Skin of body (tissue), 1 donor: ENCODE measurements at regions not wholly inside any gene's neighbourhood (a gene's known extent, or its start where the extent isn't known, plus 50 kb on each side); places are given as distances from the start of the nearest gene placed in this dataset.
A peak's percentile ranks its signal among the peaks of the same experiment; 100 is the strongest.
"Not testable (repeated sequence)": the region's sequence is repeated elsewhere in the genome, so short reads cannot be mapped to it uniquely, and the experiment has no call there.

Source experiments
- DNase-seq: peaks from one replicate; lab custom pipeline; 2025; lab: John Stamatoyannopoulos, UW

DNA sequence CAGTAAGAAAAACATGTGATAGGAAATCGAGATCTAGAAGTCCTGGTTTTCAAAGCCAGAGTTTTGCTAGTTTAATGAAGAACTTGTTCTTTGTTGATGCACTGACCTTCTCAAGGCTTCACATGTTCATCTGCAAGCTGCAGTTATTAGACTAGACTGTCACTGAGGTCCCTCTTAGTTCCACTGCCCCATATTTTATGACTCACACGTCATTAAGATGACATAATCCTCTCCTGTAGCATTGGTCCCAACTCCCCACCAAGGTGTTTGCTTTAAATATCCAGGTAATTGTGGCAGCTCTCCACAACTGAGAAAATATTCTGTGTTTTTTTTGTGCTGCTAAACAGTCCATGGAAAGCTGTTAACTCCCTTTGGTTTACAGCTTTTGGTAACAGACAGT lies 149.7 kb downstream of the MREG start:
- no peak for DNase-seq

GRCh38 chr2:215862351-215862771 lies 151.0 kb downstream of the MREG start:
- peak; percentile 92 for DNase-seq

DNA sequence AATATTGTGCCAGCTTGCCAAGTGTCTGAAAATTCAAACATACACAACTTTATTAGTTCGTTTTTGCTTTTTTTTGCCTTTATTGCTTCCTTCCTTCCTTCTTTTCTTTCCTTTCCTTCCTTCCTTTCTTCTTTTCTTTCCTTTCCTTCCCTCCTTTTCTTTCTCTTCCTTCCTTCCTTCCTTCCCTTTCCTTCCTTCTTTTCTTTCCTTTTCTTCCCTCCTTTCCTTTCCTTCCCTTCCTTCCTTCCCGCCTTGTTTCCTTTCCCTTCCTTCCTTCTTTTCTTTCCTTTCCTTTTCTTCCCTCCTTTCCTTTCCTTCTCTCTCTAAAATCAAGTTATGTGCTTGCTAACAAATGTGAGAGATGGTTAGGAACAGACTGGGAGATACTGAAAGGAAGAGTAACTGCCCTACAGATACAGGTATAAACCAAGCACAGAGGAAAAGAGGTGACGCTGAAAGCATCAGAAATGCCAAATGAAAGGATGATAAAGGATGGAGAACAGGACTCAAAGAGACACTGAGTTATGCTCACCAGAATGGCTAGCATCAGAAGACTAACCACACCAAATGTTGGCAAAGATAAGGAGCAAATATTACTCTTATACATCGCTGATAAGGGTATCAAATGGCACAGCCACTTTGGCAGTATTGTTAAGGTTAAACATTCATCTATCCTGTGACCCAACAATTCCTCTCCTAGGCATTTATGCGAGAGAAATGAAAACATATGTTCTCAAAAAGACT lies 151.6 kb downstream of the MREG start:
- no peak for DNase-seq

DNA sequence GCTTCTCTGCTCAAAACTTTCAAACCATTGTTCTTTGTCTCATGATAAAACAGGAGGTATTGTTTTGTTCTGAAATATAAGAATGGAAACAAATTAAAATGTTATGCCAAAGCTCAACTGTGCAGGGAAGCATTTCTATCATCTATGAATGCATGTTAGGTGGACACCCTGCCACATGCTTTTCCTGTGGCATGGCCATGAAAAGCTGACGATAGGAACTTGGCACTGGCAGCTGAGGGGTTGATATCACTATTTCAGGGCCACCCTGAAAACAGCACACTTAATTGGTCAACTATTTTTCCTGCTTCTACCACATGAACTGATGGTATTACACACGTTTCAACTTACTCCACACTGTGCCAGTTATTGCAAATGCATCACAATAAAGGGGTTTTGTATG lies 157.3 kb downstream of the MREG start:
- no peak for DNase-seq

- DNase-seq = not testable (repeated sequence)
Measured at GRCh38 chr2:215855308-215855707, 158.0 kb downstream of the MREG start.

- no peak for DNase-seq
Measured at GRCh38 chr2:215854008-215854407, 159.3 kb downstream of the MREG start.

GRCh38 chr2:215851696-215852095 lies 161.7 kb downstream of the MREG start:
- no peak for DNase-seq

DNA sequence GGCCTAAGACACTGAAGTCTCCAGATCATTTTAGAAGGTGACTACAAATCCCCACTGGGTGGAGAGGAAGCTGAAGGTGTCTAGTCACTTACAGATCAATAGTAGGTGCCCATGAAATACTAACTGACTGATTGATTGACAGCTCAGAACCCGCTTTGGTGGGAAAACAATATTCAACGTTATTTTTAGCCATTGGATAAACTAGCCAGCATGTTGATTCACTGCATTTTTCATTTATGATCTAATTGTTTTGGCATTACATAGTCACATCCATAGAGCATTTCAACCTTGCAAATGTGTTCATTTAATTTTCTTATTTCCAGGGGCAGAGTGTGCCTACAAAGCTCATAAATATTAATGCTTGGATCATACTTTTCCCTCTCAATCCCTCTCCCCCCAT lies 162.3 kb downstream of the MREG start:
- DNase-seq = peak; percentile 44

DNA sequence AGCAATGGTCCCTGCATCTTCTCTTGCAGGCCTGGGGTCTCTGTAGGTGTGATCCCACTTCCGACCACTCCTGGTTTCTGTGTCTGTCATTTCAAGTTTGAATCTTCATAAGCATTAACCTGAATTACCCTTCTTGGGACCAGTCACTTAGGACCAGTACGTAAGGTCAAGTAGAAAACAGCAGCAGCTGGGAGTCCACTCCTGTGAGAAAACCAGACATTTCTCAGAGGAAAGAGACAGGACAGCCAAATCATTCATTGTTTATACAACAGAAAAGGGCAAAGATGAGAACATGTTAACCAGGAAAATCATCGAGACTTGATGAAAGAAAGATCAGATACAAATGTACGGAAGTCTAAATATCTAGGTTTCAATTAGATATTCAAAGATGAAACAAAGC lies 163.0 kb downstream of the MREG start:
- DNase-seq = no peak

DNA sequence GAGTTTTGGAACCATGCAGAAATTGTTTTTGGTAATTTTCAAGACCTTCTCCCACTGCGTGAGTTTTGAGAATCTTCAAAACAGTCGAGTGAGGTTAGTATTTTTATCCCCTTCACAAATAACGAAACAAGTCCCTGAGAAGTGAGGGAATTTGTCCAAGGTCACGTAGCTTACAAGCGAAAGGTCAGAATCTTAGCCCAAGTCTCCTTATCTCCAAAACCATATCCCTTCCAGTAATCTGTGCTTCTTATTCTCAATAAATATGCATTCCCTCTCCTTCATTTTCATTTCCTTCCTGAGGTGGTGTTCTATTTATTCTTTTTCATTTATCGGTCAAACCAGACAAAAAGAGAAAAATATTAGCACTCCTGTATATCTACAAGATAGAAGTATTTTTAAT lies 163.6 kb downstream of the MREG start:
- DNase-seq = no peak

- no peak for DNase-seq
Measured at GRCh38 chr2:215848698-215849097, 164.7 kb downstream of the MREG start.

DNA sequence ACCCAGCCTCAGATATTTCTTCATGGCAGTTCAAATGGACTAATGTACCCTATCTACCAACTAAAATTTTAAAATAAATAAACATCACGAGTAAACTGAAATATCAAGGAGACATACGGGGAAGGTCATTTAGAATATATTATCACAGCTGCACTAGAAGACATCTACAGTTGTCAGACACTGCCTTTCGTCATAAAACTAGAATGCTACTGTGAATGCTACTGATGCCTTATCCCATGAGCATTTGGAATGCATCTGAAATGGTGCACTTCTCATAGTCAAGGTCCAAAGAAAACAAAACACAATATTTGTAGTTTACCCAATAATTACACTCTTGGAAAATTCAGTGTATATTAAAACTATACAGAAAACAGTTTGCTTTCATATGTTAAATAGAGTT lies 165.2 kb downstream of the MREG start:
- DNase-seq = no peak

DNA sequence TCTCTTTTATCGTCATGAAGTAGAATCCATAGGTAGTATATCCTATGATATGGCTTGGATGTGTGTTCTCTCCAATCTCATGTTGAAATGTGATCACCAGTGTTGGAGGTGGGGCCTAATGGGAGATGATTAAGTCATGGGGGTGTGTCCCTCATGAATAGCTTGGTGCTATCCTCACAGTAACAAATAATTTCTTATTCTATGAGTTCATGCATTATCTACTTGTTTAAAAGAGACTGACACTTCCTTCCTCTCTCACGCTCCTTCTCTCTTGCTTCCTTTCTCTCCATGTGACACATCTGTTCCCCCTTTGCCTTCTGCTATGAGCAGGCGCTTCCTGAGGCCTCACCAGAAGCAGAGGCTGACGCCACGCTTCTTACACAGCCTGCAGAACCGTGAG lies 165.6 kb downstream of the MREG start:
- no peak for DNase-seq

- DNase-seq = no peak
Measured at GRCh38 chr2:215847056-215847455, 166.3 kb downstream of the MREG start.

DNA sequence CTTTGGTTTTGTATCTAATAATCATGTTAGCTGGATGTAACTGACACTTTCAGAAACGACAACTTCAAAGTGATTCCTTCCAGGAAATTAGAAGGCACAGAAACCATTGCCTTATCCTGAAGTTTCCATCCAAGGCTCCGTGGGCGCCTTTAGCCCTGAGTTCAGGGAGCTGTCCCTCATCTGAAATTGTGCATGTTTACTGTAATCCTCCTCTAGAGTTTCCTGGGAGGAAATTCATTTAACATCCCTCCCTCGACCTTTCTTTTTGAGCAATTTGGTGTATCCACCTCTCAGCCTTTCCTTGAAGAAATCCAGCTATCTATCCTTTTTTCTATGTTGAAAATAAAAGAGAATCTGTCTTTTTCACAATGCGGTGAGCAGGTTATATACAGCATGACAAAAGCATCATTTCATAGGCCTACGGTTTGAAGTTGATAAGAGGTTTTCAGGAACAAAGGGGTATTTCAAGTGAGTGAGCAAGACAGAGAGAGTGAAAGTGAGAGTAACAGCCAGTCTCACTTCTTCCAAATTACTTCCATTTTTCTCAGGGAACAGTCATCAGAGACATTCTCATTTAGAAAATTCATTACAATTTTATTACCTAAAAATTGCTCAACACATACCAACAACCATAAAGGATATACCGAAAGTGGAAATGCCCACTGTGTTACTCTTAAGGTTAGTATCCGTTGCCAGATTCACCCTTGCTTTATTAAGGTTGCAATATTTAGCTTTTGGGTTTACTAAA lies 167.3 kb downstream of the MREG start:
- no peak for DNase-seq

DNA sequence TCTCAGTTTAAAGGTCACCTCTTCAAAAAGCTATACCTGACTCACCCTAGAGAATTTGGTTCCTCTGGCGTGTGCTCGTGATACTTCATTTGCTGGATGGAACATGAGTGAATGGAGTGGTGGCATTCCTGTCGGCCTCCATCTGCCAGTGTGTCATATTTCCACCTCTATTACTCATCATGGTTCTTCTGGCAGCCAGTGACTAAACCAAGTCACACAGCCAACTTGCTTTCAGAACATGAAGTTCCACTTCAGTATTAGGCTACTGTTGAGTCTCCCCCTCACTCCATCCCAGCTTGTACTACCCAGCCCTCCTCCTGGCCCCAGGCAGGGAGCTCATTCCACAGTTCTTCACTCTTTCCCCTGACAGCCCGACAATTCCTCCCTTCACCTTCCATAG lies 169.8 kb downstream of the MREG start:
- peak; percentile 36 for DNase-seq

GRCh38 chr2:215841175-215841816 lies 172.1 kb downstream of the MREG start:
- DNase-seq = no peak

DNA sequence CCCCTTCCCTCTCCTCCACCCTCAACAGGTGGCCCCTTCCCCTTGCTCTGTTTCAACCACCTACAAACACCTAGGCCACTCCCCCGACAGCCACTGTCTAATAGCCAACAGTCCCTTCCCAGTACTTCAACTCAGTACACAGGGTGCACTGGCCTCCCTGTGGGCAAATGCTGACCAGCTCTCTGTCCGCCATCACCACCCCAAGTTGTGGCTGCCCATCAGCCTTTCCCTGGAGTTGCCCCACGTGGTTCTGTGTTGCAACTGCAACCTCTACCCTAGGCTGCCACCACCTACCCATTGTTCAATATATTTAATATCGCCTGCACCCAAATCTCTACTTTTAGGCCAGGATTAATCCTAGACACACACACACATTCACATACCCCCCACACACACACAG lies 173.5 kb downstream of the MREG start:
- DNase-seq = no peak

- DNase-seq = no peak
Measured at GRCh38 chr2:215839309-215839708, 174.0 kb downstream of the MREG start.

DNA sequence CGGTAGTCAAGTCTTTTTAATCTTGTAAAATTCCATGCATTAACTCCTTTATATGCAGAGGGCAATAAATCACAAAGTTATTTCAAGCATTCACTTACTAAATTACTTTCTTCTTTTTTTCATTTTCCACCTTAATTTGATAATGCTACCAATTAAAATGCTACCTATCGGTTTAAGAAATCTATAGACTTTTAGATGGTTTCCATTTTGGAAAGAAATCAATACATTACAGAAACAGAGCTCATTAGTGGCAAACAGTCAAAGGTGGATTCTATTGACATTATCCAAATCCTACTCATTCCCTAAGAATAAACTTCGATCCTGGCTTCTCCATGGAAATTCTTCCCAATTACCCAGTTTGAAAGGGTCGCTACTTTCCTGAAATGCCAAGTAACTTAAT lies 176.5 kb downstream of the MREG start:
- DNase-seq = no peak

DNA sequence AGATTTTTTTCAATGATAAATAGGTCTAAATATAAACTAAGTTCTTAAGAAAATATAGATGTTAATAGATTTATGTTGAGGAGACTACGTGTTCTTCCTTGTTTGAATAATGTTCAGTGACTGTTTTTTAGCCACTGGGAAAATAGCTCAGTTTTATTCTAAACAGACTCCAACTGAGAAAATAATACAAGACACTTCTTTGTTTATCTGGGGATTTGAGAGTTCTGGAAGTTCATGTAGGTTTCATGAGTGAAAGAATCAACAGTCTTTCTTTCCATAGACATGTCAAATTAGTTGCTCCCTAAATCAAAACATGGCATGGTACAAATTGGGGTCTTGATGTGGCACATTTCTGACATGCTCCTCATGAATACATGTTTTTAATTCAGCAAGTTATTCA lies 177.7 kb downstream of the MREG start:
- DNase-seq = no peak

GRCh38 chr2:215835231-215835630 lies 178.1 kb downstream of the MREG start:
- DNase-seq = no peak
